ENCODE measurements at regions not wholly inside any gene's neighbourhood (a gene's known extent, or its start where the extent isn't known, plus 50 kb on each side); places are given as distances from the start of the nearest gene placed in this dataset.
"Not testable (repeated sequence)": the region's sequence is repeated elsewhere in the genome, so short reads cannot be mapped to it uniquely, and the experiment has no call there.

GRCh38 chr4:115470763-115471162, 357.3 kb upstream of the NDST4 start:
- H3K9me3 ChIP-seq (ENCODE audit: control insufficient read depth, insufficient read depth, low read depth, low read length) = no peaks in the 10 kb centered on the region
- TF ChIP-seq CTCF (conservative IDR thresholded peaks at IDR 0.05 in 1 of 2, IDR thresholded peaks at IDR 0.05 in 1 of 2; ENCODE audit: low read depth in 1 of 2, low read length in 2 of 2) = no peak
- no peak for TF ChIP-seq EZH2 (IDR thresholded peaks at IDR 0.05; ENCODE audit: low read length, missing control alignments)
- no peak overlapping the region for H3K4me2 ChIP-seq (ENCODE audit: extremely low read depth, insufficient read depth, low read length)
- no peaks in the 10 kb centered on the region for H3K4me1 ChIP-seq (ENCODE audit: control insufficient read depth, extremely low read depth, insufficient read depth, low read length)
- H3K9ac ChIP-seq (ENCODE audit: insufficient read depth, low read length) = no peak overlapping the region
- no peaks in the 10 kb centered on the region for H3K27me3 ChIP-seq (ENCODE audit: control insufficient read depth, insufficient read depth, low read length)
- no peaks in the 10 kb centered on the region for H3K79me2 ChIP-seq (ENCODE audit: control insufficient read depth, insufficient read depth, low read length)
- DNase-seq (ENCODE audit: low read depth in 2 of 2) = no peak
- H3K27ac ChIP-seq (ENCODE audit: insufficient read depth, low read length) = no peak overlapping the region
- H3K4me3 ChIP-seq (replicated peaks in 1 of 4; ENCODE audit: control extremely low read depth in 1 of 4, insufficient read depth in 1 of 4, low read depth in 3 of 4, low read length in 4 of 4) = no peak overlapping the region
- H3K36me3 ChIP-seq (ENCODE audit: control insufficient read depth, insufficient read depth, low read length) = no peaks in the 10 kb centered on the region
- no peak overlapping the region for H2AFZ ChIP-seq (ENCODE audit: low read length)
- no peaks in the 10 kb centered on the region for H4K20me1 ChIP-seq (ENCODE audit: control insufficient read depth, extremely low read depth, insufficient read depth, low read length)

- H3K79me2 ChIP-seq (ENCODE audit: control insufficient read depth, insufficient read depth, low read length); H3K9ac ChIP-seq (ENCODE audit: insufficient read depth, low read length); H3K4me3 ChIP-seq (replicated peaks in 1 of 4; ENCODE audit: control extremely low read depth in 1 of 4, insufficient read depth in 1 of 4, low read depth in 3 of 4, low read length in 4 of 4); H4K20me1 ChIP-seq (ENCODE audit: control insufficient read depth, extremely low read depth, insufficient read depth, low read length); H3K27me3 ChIP-seq (ENCODE audit: control insufficient read depth, insufficient read depth, low read length); H3K27ac ChIP-seq (ENCODE audit: insufficient read depth, low read length); H3K4me1 ChIP-seq (ENCODE audit: control insufficient read depth, extremely low read depth, insufficient read depth, low read length); H2AFZ ChIP-seq (ENCODE audit: low read length); H3K9me3 ChIP-seq (ENCODE audit: control insufficient read depth, insufficient read depth, low read depth, low read length); H3K4me2 ChIP-seq (ENCODE audit: extremely low read depth, insufficient read depth, low read length); DNase-seq (ENCODE audit: low read depth in 2 of 2); H3K36me3 ChIP-seq (ENCODE audit: control insufficient read depth, insufficient read depth, low read length): not testable (repeated sequence)
Measured at GRCh38 chr4:115459301-115459700, 345.9 kb upstream of the NDST4 start.

GRCh38 chr4:115456231-115456630, 342.8 kb upstream of the NDST4 start:
- TF ChIP-seq CTCF (conservative IDR thresholded peaks at IDR 0.05 in 1 of 2, IDR thresholded peaks at IDR 0.05 in 1 of 2; ENCODE audit: low read depth in 1 of 2, low read length in 2 of 2) = no peak
- no peak for TF ChIP-seq EZH2 (IDR thresholded peaks at IDR 0.05; ENCODE audit: low read length, missing control alignments)
- Histone ChIP-seq H3K4me1 (ENCODE audit: control insufficient read depth, extremely low read depth, insufficient read depth, low read length) (no peaks in the 10 kb centered on the region), H4K20me1 (ENCODE audit: control insufficient read depth, extremely low read depth, insufficient read depth, low read length) (no peaks in the 10 kb centered on the region), H3K27ac (ENCODE audit: insufficient read depth, low read length) (no peak overlapping the region), H2AFZ (ENCODE audit: low read length) (no peak overlapping the region), H3K27me3 (ENCODE audit: control insufficient read depth, insufficient read depth, low read length) (no peaks in the 10 kb centered on the region), H3K9ac (ENCODE audit: insufficient read depth, low read length) (no peak overlapping the region), H3K4me3 (replicated peaks in 1 of 4; ENCODE audit: control extremely low read depth in 1 of 4, insufficient read depth in 1 of 4, low read depth in 3 of 4, low read length in 4 of 4) (no peak overlapping the region), H3K79me2 (ENCODE audit: control insufficient read depth, insufficient read depth, low read length) (no peaks in the 10 kb centered on the region), H3K9me3 (ENCODE audit: control insufficient read depth, insufficient read depth, low read depth, low read length) (no peaks in the 10 kb centered on the region), H3K4me2 (ENCODE audit: extremely low read depth, insufficient read depth, low read length) (no peak overlapping the region), H3K36me3 (ENCODE audit: control insufficient read depth, insufficient read depth, low read length) (no peaks in the 10 kb centered on the region)
- no peak for DNase-seq (ENCODE audit: low read depth in 2 of 2)

GRCh38 chr4:115454228-115454627, 340.8 kb upstream of the NDST4 start:
- Histone ChIP-seq H3K9me3 (ENCODE audit: control insufficient read depth, insufficient read depth, low read depth, low read length) (no peaks in the 10 kb centered on the region), H3K79me2 (ENCODE audit: control insufficient read depth, insufficient read depth, low read length) (no peaks in the 10 kb centered on the region), H2AFZ (ENCODE audit: low read length) (no peak overlapping the region), H3K4me3 (replicated peaks in 1 of 4; ENCODE audit: control extremely low read depth in 1 of 4, insufficient read depth in 1 of 4, low read depth in 3 of 4, low read length in 4 of 4) (no peak overlapping the region), H3K4me2 (ENCODE audit: extremely low read depth, insufficient read depth, low read length) (no peak overlapping the region), H3K27ac (ENCODE audit: insufficient read depth, low read length) (no peak overlapping the region), H3K36me3 (ENCODE audit: control insufficient read depth, insufficient read depth, low read length) (no peaks in the 10 kb centered on the region), H3K27me3 (ENCODE audit: control insufficient read depth, insufficient read depth, low read length) (no peaks in the 10 kb centered on the region), H4K20me1 (ENCODE audit: control insufficient read depth, extremely low read depth, insufficient read depth, low read length) (no peaks in the 10 kb centered on the region), H3K4me1 (ENCODE audit: control insufficient read depth, extremely low read depth, insufficient read depth, low read length) (no peaks in the 10 kb centered on the region), H3K9ac (ENCODE audit: insufficient read depth, low read length) (no peak overlapping the region)
- no peak for DNase-seq (ENCODE audit: low read depth in 2 of 2)
- TF ChIP-seq EZH2 (IDR thresholded peaks at IDR 0.05; ENCODE audit: low read length, missing control alignments) (no peak), CTCF (conservative IDR thresholded peaks at IDR 0.05 in 1 of 2, IDR thresholded peaks at IDR 0.05 in 1 of 2; ENCODE audit: low read depth in 1 of 2, low read length in 2 of 2) (no peak)
